ENCODE measurements at regions not wholly inside any gene's neighbourhood (a gene's known extent, or its start where the extent isn't known, plus 50 kb on each side); places are given as distances from the start of the nearest gene placed in this dataset.

- TF ChIP-seq, protein P1, sequence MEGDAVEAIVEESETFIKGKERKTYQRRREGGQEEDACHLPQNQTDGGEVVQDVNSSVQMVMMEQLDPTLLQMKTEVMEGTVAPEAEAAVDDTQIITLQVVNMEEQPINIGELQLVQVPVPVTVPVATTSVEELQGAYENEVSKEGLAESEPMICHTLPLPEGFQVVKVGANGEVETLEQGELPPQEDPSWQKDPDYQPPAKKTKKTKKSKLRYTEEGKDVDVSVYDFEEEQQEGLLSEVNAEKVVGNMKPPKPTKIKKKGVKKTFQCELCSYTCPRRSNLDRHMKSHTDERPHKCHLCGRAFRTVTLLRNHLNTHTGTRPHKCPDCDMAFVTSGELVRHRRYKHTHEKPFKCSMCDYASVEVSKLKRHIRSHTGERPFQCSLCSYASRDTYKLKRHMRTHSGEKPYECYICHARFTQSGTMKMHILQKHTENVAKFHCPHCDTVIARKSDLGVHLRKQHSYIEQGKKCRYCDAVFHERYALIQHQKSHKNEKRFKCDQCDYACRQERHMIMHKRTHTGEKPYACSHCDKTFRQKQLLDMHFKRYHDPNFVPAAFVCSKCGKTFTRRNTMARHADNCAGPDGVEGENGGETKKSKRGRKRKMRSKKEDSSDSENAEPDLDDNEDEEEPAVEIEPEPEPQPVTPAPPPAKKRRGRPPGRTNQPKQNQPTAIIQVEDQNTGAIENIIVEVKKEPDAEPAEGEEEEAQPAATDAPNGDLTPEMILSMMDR (IDR thresholded peaks at IDR 0.05; ENCODE audit: poor library complexity): no peak
- TF ChIP-seq EZH2 (IDR thresholded peaks at IDR 0.05; ENCODE audit: borderline replicate concordance) (no peak), EZH2phosphoT487 (IDR thresholded peaks at IDR 0.05; ENCODE audit: low read depth, severe bottlenecking, unreplicated experiment) (no peak)
These were observed 57.6 kb upstream of the PIK3CG start for GRCh38 chr7:106807474-106807873.
